ENCODE measurements at regions not wholly inside any gene's neighbourhood (a gene's known extent, or its start where the extent isn't known, plus 50 kb on each side); places are given as distances from the start of the nearest gene placed in this dataset.

DNA sequence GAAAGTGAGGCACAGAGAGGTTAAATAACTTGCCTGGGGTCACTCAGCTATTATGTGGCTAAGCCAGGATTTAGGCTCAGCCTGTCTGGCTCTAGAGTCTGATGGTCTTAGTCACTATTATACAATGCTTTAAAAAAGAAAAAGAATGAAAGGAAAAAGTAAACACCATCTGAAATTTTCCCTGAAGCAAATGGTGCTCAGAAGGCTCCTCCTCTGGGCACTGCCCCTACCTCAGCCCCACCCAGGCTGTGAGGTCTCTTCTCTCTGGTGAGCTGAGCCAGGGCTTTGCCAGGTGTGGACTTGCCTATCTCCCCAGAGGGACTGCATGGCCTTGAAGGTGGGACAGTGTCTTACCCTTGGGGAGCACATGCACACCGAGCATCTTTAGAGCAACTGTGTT is 117.5 kb upstream of the DYRK2 start:
- no peak overlapping the region for H3K9ac ChIP-seq (replicated peaks; ENCODE audit: extremely low read depth, insufficient read depth, low read length)
- TF ChIP-seq, protein P1, sequence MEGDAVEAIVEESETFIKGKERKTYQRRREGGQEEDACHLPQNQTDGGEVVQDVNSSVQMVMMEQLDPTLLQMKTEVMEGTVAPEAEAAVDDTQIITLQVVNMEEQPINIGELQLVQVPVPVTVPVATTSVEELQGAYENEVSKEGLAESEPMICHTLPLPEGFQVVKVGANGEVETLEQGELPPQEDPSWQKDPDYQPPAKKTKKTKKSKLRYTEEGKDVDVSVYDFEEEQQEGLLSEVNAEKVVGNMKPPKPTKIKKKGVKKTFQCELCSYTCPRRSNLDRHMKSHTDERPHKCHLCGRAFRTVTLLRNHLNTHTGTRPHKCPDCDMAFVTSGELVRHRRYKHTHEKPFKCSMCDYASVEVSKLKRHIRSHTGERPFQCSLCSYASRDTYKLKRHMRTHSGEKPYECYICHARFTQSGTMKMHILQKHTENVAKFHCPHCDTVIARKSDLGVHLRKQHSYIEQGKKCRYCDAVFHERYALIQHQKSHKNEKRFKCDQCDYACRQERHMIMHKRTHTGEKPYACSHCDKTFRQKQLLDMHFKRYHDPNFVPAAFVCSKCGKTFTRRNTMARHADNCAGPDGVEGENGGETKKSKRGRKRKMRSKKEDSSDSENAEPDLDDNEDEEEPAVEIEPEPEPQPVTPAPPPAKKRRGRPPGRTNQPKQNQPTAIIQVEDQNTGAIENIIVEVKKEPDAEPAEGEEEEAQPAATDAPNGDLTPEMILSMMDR (IDR thresholded peaks at IDR 0.05; ENCODE audit: extremely low read depth in 1 of 2, insufficient read depth in 1 of 2, low read depth in 1 of 2, low read length in 2 of 2), result no peak
- TF ChIP-seq FOS (IDR thresholded peaks at IDR 0.05; ENCODE audit: borderline replicate concordance, insufficient read depth, low read length) (no peak), POLR2A (IDR thresholded peaks at IDR 0.05; ENCODE audit: low read depth, low read length) (no peak), JUN (IDR thresholded peaks at IDR 0.05; ENCODE audit: borderline replicate concordance, insufficient read depth, insufficient read length, low read depth) (no peak), POLR2AphosphoS5 (IDR thresholded peaks at IDR 0.05; ENCODE audit: insufficient read depth, low read depth, low read length) (no peak), MYC (IDR thresholded peaks at IDR 0.05; ENCODE audit: low read depth, low read length) (no peak), GATA2 (IDR thresholded peaks at IDR 0.05; ENCODE audit: insufficient read depth, insufficient read length, low read depth, low read length) (no peak), EZH2 (IDR thresholded peaks at IDR 0.05; ENCODE audit: borderline replicate concordance, low read depth, low read length, severe bottlenecking) (no peak)
- TF ChIP-seq, protein P2, sequence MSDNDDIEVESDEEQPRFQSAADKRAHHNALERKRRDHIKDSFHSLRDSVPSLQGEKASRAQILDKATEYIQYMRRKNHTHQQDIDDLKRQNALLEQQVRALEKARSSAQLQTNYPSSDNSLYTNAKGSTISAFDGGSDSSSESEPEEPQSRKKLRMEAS (IDR thresholded peaks at IDR 0.05; ENCODE audit: insufficient read depth, insufficient read length), result no peak
- H2AFZ ChIP-seq (ENCODE audit: low read depth, low read length), result no peak overlapping the region
- H3K9me1 ChIP-seq (replicated peaks; ENCODE audit: control insufficient read depth, extremely low read depth, insufficient read depth, low read length), result no peaks in the 10 kb centered on the region
- dilution Hi-C loops (cut with MboI; ENCODE audit: extremely low pct_ligation_motif_present, low sequenced_read_pairs) (no loop called here), intact Hi-C loops (cut with micrococcal nuclease) (no loop called here)
- H3K27ac ChIP-seq (ENCODE audit: insufficient read depth, low read depth, low read length), result no peak overlapping the region
- FAIRE-seq (no peak), DNase-seq (ENCODE audit: low read depth, low spot score) (no peak)
- H4K20me1 ChIP-seq (replicated peaks; ENCODE audit: control insufficient read depth, extremely low read depth, insufficient read depth, low read length), result no peaks in the 10 kb centered on the region
- no peaks in the 10 kb centered on the region for H3K9me3 ChIP-seq (replicated peaks; ENCODE audit: control insufficient read depth, insufficient read depth, low read length)
- ChIA-PET CTCF (no interaction called here), POLR2A (no interaction called here)
- no TSS peak for BruUV-seq (replicated peaks)
- H3K4me1 ChIP-seq (ENCODE audit: control insufficient read depth, extremely low read depth, insufficient read depth, low read length), result no peaks in the 10 kb centered on the region
- no peak overlapping the region for H3K4me3 ChIP-seq (replicated peaks in 1 of 3; ENCODE audit: insufficient read depth in 1 of 3, low read depth in 1 of 3, low read length in 3 of 3)
- H3K79me2 ChIP-seq (ENCODE audit: control insufficient read depth, insufficient read depth, low read length), result no peaks in the 10 kb centered on the region
- H3K36me3 ChIP-seq (ENCODE audit: control insufficient read depth in 2 of 2, extremely low read depth in 1 of 2, insufficient read depth in 2 of 2, low read length in 2 of 2), result no peaks in the 10 kb centered on the region
- no peaks in the 10 kb centered on the region for H3K27me3 ChIP-seq (ENCODE audit: control insufficient read depth in 2 of 2, insufficient read depth in 2 of 2, low read length in 2 of 2)
- H3K4me2 ChIP-seq (ENCODE audit: insufficient read depth, low read length), result no peak overlapping the region
